Duodenal mucosa (tissue), 2 donors: ENCODE measurements at regions not wholly inside any gene's neighbourhood (a gene's known extent, or its start where the extent isn't known, plus 50 kb on each side); places are given as distances from the start of the nearest gene placed in this dataset.

Experiments used
- H3K27ac ChIP-seq: one replicate; pipeline ENCODE4 v1.7.0; 2013; ENCODE audit warnings: low read depth, low read length
- H3K27me3 ChIP-seq, 2 donors: one replicate each; pipeline ENCODE4 v1.7.0; 2013; ENCODE audit warnings: low read length in 2 of 2, control low read depth in 1 of 2; ENCODE audit not compliant: insufficient read depth in 2 of 2, control insufficient read depth in 1 of 2
- H3K36me3 ChIP-seq, 2 donors: one replicate each; pipeline ENCODE4 v1.7.0; 2013; ENCODE audit warnings: low read length in 2 of 2, control low read depth in 1 of 2; ENCODE audit not compliant: insufficient read depth in 2 of 2, control insufficient read depth in 1 of 2
- H3K4me1 ChIP-seq, 2 donors: one replicate each; pipeline ENCODE4 v1.7.0; 2013; ENCODE audit warnings: low read length in 2 of 2, control low read depth in 1 of 2; ENCODE audit not compliant: insufficient read depth in 2 of 2, control insufficient read depth in 1 of 2
- H3K4me3 ChIP-seq, 2 donors: one replicate each; pipeline ENCODE4 v1.7.0; 2013; ENCODE audit warnings: low read length in 2 of 2, low read depth in 1 of 2
- H3K9ac ChIP-seq, 2 donors: one replicate each; pipeline ENCODE4 v1.7.0; 2013; ENCODE audit warnings: low read length in 2 of 2, low read depth in 1 of 2
- H3K9me3 ChIP-seq, 2 donors: one replicate each; pipeline ENCODE4 v1.7.0; 2013; ENCODE audit warnings: low read length in 2 of 2, control low read depth in 1 of 2; ENCODE audit not compliant: control insufficient read depth in 1 of 2

GRCh38 chr17:77475016-77475976 is 334.5 kb downstream of the SEC14L1 start:
- peaks cover 9 to 14% of the 10 kb centered on the region in 2 donors for H3K36me3 ChIP-seq
- no peaks in the 10 kb centered on the region for H3K27me3 ChIP-seq
- H3K9ac ChIP-seq = no peak overlapping the region
- H3K27ac ChIP-seq = no peak overlapping the region
- peaks cover 67 to 78% of the 10 kb centered on the region in 2 donors for H3K4me1 ChIP-seq
- H3K4me3 ChIP-seq = no peak overlapping the region
- H3K9me3 ChIP-seq = no peaks in the 10 kb centered on the region

GRCh38 chr17:77476006-77476405 is 335.2 kb downstream of the SEC14L1 start:
- Histone ChIP-seq H3K27ac (no peak overlapping the region), H3K27me3 (no peaks in the 10 kb centered on the region), H3K4me1 (peaks cover 61 to 71% of the 10 kb centered on the region in 2 donors), H3K9me3 (no peaks in the 10 kb centered on the region), H3K9ac (no peak overlapping the region), H3K36me3 (peaks cover 8 to 9% of the 10 kb centered on the region in 2 donors), H3K4me3 (no peak overlapping the region)

- H3K4me1 ChIP-seq = peaks cover 56 to 66% of the 10 kb centered on the region in 2 donors
- H3K27ac ChIP-seq = peak overlapping the region; percentile 51
These were observed 335.7 kb downstream of the SEC14L1 start for GRCh38 chr17:77476498-77476897.

GRCh38 chr17:77476931-77477805 is 336.4 kb downstream of the SEC14L1 start:
- Histone ChIP-seq H3K4me1 (peaks cover 49 to 59% of the 10 kb centered on the region in 2 donors), H3K27me3 (no peaks in the 10 kb centered on the region), H3K27ac (peak overlapping the region; percentile 51), H3K9me3 (no peaks in the 10 kb centered on the region), H3K9ac (peak overlapping the region in 1 of 2 donors; percentile 6), H3K36me3 (peaks cover 10 to 11% of the 10 kb centered on the region in 2 donors), H3K4me3 (no peak overlapping the region)

More at GRCh38 chr17:77476498-77476897, 335.7 kb downstream of the SEC14L1 start:
- Histone ChIP-seq H3K9me3 (no peaks in the 10 kb centered on the region), H3K27me3 (no peaks in the 10 kb centered on the region), H3K9ac (no peak overlapping the region), H3K36me3 (peaks cover 7 to 9% of the 10 kb centered on the region in 2 donors), H3K4me3 (no peak overlapping the region)

GRCh38 chr17:77478281-77478680 is 337.5 kb downstream of the SEC14L1 start:
- Histone ChIP-seq H3K4me1 (peaks cover 38 to 48% of the 10 kb centered on the region in 2 donors), H3K27ac (no peak overlapping the region), H3K36me3 (peaks cover 21 to 22% of the 10 kb centered on the region in 2 donors), H3K4me3 (no peak overlapping the region), H3K9me3 (no peaks in the 10 kb centered on the region), H3K9ac (no peak overlapping the region), H3K27me3 (no peaks in the 10 kb centered on the region)

GRCh38 chr17:77478899-77479298 is 338.1 kb downstream of the SEC14L1 start:
- peaks cover 27 to 28% of the 10 kb centered on the region in 2 donors for H3K36me3 ChIP-seq
- no peak overlapping the region for H3K9ac ChIP-seq
- H3K27ac ChIP-seq = no peak overlapping the region
- peaks cover 32 to 42% of the 10 kb centered on the region in 2 donors for H3K4me1 ChIP-seq
- H3K4me3 ChIP-seq = no peak overlapping the region
- H3K9me3 ChIP-seq = no peaks in the 10 kb centered on the region
- no peaks in the 10 kb centered on the region for H3K27me3 ChIP-seq

- Histone ChIP-seq H3K36me3 (peaks cover 28 to 33% of the 10 kb centered on the region in 2 donors), H3K9me3 (no peaks in the 10 kb centered on the region), H3K9ac (no peak overlapping the region), H3K27ac (no peak overlapping the region), H3K27me3 (no peaks in the 10 kb centered on the region), H3K4me1 (peaks cover 25 to 35% of the 10 kb centered on the region in 2 donors), H3K4me3 (no peak overlapping the region)
These were observed 338.8 kb downstream of the SEC14L1 start for GRCh38 chr17:77479372-77480198.

GRCh38 chr17:77480199-77480508 is 339.4 kb downstream of the SEC14L1 start:
- Histone ChIP-seq H3K4me1 (peaks cover 22 to 32% of the 10 kb centered on the region in 2 donors), H3K4me3 (no peak overlapping the region), H3K9ac (no peak overlapping the region), H3K27ac (no peak overlapping the region), H3K27me3 (no peaks in the 10 kb centered on the region), H3K36me3 (peaks cover 28 to 36% of the 10 kb centered on the region in 2 donors), H3K9me3 (no peaks in the 10 kb centered on the region)

GRCh38 chr17:77480509-77481215 is 339.9 kb downstream of the SEC14L1 start:
- Histone ChIP-seq H3K9ac (no peak overlapping the region), H3K4me1 (peaks cover 16 to 26% of the 10 kb centered on the region in 2 donors), H3K36me3 (peaks cover 28 to 40% of the 10 kb centered on the region in 2 donors), H3K9me3 (no peaks in the 10 kb centered on the region), H3K27me3 (no peaks in the 10 kb centered on the region), H3K27ac (no peak overlapping the region), H3K4me3 (no peak overlapping the region)
